ENCODE measurements at regions not wholly inside any gene's neighbourhood (a gene's known extent, or its start where the extent isn't known, plus 50 kb on each side); places are given as distances from the start of the nearest gene placed in this dataset.

- peak in 1 of 2 experiments; percentile 4 for DNase-seq (ENCODE audit: low read depth in 1 of 2, low spot score in 2 of 2)
- H3K4me3 ChIP-seq = peak overlapping the region; percentile 14
- peaks cover 5% of the 10 kb centered on the region; the same call in 1 of the 2 replicates for H3K9me3 ChIP-seq (replicated peaks)
- no peak overlapping the region for H3K27ac ChIP-seq
- H3K27me3 ChIP-seq (replicated peaks) = no peaks in the 10 kb centered on the region
- H3K36me3 ChIP-seq = no peaks in the 10 kb centered on the region
- no peaks in the 10 kb centered on the region for H3K4me1 ChIP-seq (replicated peaks)
Measured at GRCh38 chr6:27630727-27631608, 158.1 kb upstream of the ZNF184 start.

- H3K4me1 ChIP-seq (replicated peaks) = no peaks in the 10 kb centered on the region
- H3K4me3 ChIP-seq = no peak overlapping the region
- H3K27ac ChIP-seq = no peak overlapping the region
- no peaks in the 10 kb centered on the region for H3K36me3 ChIP-seq
- peaks cover 3% of the 10 kb centered on the region; the same call in 1 of the 2 replicates for H3K9me3 ChIP-seq (replicated peaks)
- DNase-seq (ENCODE audit: low read depth in 1 of 2, low spot score in 2 of 2) = no peak
- H3K27me3 ChIP-seq (replicated peaks) = no peaks in the 10 kb centered on the region
Measured at GRCh38 chr6:27624694-27625262, 151.9 kb upstream of the ZNF184 start.

GRCh38 chr6:27623103-27623502 is 150.2 kb upstream of the ZNF184 start:
- Histone ChIP-seq H3K36me3 (no peaks in the 10 kb centered on the region), H3K9me3 (replicated peaks) (peaks cover 3% of the 10 kb centered on the region), H3K27me3 (replicated peaks) (no peaks in the 10 kb centered on the region), H3K27ac (no peak overlapping the region), H3K4me1 (replicated peaks) (no peaks in the 10 kb centered on the region), H3K4me3 (no peak overlapping the region)
- DNase-seq (ENCODE audit: low read depth in 1 of 2, low spot score in 2 of 2) = no peak

GRCh38 chr6:27619436-27619835 is 146.5 kb upstream of the ZNF184 start:
- DNase-seq (ENCODE audit: low read depth in 1 of 2, low spot score in 2 of 2) = no peak
- Histone ChIP-seq H3K9me3 (replicated peaks) (no peaks in the 10 kb centered on the region; the same call in 1 of the 2 replicates), H3K36me3 (no peaks in the 10 kb centered on the region), H3K27ac (no peak overlapping the region), H3K4me1 (replicated peaks) (no peaks in the 10 kb centered on the region), H3K27me3 (replicated peaks) (no peaks in the 10 kb centered on the region), H3K4me3 (no peak overlapping the region)

GRCh38 chr6:27617700-27618689 is 145.1 kb upstream of the ZNF184 start:
- Histone ChIP-seq H3K27ac (no peak overlapping the region), H3K9me3 (replicated peaks) (no peaks in the 10 kb centered on the region; the same call in 1 of the 2 replicates), H3K36me3 (no peaks in the 10 kb centered on the region), H3K27me3 (replicated peaks) (no peaks in the 10 kb centered on the region), H3K4me1 (replicated peaks) (no peaks in the 10 kb centered on the region), H3K4me3 (peak overlapping the region; percentile 18)
- no peak for DNase-seq (ENCODE audit: low read depth in 1 of 2, low spot score in 2 of 2)

- H3K4me3 ChIP-seq = peak overlapping the region; percentile 18
- H3K27ac ChIP-seq = no peak overlapping the region
- no peaks in the 10 kb centered on the region for H3K4me1 ChIP-seq (replicated peaks)
- H3K36me3 ChIP-seq = no peaks in the 10 kb centered on the region
- H3K27me3 ChIP-seq (replicated peaks) = no peaks in the 10 kb centered on the region
- DNase-seq (ENCODE audit: low read depth in 1 of 2, low spot score in 2 of 2) = no peak
- H3K9me3 ChIP-seq (replicated peaks) = no peaks in the 10 kb centered on the region; the same call in 1 of the 2 replicates
Measured at GRCh38 chr6:27617046-27617687, 144.3 kb upstream of the ZNF184 start.

GRCh38 chr6:27616328-27617045 is 143.6 kb upstream of the ZNF184 start:
- DNase-seq (ENCODE audit: low read depth in 1 of 2, low spot score in 2 of 2) = no peak
- Histone ChIP-seq H3K9me3 (replicated peaks) (no peaks in the 10 kb centered on the region; the same call in 1 of the 2 replicates), H3K27me3 (replicated peaks) (no peaks in the 10 kb centered on the region), H3K4me1 (replicated peaks) (no peaks in the 10 kb centered on the region), H3K36me3 (no peaks in the 10 kb centered on the region), H3K4me3 (no peak overlapping the region), H3K27ac (no peak overlapping the region)

GRCh38 chr6:27611451-27611850 is 138.5 kb upstream of the ZNF184 start:
- DNase-seq (ENCODE audit: low read depth in 1 of 2, low spot score in 2 of 2) = no peak
- H3K36me3 ChIP-seq = no peaks in the 10 kb centered on the region
- no peak overlapping the region for H3K27ac ChIP-seq
- H3K4me3 ChIP-seq = no peak overlapping the region
- no peaks in the 10 kb centered on the region for H3K9me3 ChIP-seq (replicated peaks)
- H3K27me3 ChIP-seq (replicated peaks) = no peaks in the 10 kb centered on the region
- no peaks in the 10 kb centered on the region for H3K4me1 ChIP-seq (replicated peaks)

- H3K9me3 ChIP-seq (replicated peaks) = no peaks in the 10 kb centered on the region
- no peaks in the 10 kb centered on the region for H3K27me3 ChIP-seq (replicated peaks)
- no peak overlapping the region for H3K4me3 ChIP-seq
- H3K4me1 ChIP-seq (replicated peaks) = no peaks in the 10 kb centered on the region
- no peak overlapping the region for H3K27ac ChIP-seq
- DNase-seq (ENCODE audit: low read depth in 1 of 2, low spot score in 2 of 2) = no peak
- H3K36me3 ChIP-seq = no peaks in the 10 kb centered on the region
Measured at GRCh38 chr6:27608916-27609883, 136.3 kb upstream of the ZNF184 start.

- Histone ChIP-seq H3K4me1 (replicated peaks) (no peaks in the 10 kb centered on the region), H3K4me3 (peak overlapping the region; percentile 5; the same call in 1 of the 2 replicates), H3K36me3 (no peaks in the 10 kb centered on the region), H3K27me3 (replicated peaks) (no peaks in the 10 kb centered on the region), H3K9me3 (replicated peaks) (no peaks in the 10 kb centered on the region), H3K27ac (no peak overlapping the region)
- DNase-seq (ENCODE audit: low read depth in 1 of 2, low spot score in 2 of 2) = peak; percentile 36 to 45
Measured at GRCh38 chr6:27605401-27606342, 132.8 kb upstream of the ZNF184 start.

- H3K27me3 ChIP-seq (replicated peaks) = no peaks in the 10 kb centered on the region
- no peaks in the 10 kb centered on the region for H3K9me3 ChIP-seq (replicated peaks)
- H3K36me3 ChIP-seq = no peaks in the 10 kb centered on the region
- H3K4me3 ChIP-seq = peak overlapping the region; percentile 5; the same call in 1 of the 2 replicates
- H3K27ac ChIP-seq = no peak overlapping the region
- no peaks in the 10 kb centered on the region for H3K4me1 ChIP-seq (replicated peaks)
- no peak for DNase-seq (ENCODE audit: low read depth in 1 of 2, low spot score in 2 of 2)
Measured at GRCh38 chr6:27604986-27605385, 132.1 kb upstream of the ZNF184 start.
